GM21515 (cell line): ENCODE measurements at regions not wholly inside any gene's neighbourhood (a gene's known extent, or its start where the extent isn't known, plus 50 kb on each side); places are given as distances from the start of the nearest gene placed in this dataset.
A peak's percentile ranks its signal among the peaks of the same experiment; 100 is the strongest.
"Not testable (repeated sequence)": the region's sequence is repeated elsewhere in the genome, so short reads cannot be mapped to it uniquely, and the experiment has no call there.

ENCODE experiments used
- ATAC-seq: cut with Tn5 transposase; IDR thresholded peaks from one replicate; pipeline ENCODE4 v1.9.1; 2021; ENCODE audit not compliant: unreplicated experiment

- ATAC-seq, result no peak
Measured at GRCh38 chr10:84698989-84699388, 370.6 kb downstream of the CCSER2 start.

- no peak for ATAC-seq
Measured at GRCh38 chr10:84700668-84701369, 372.4 kb downstream of the CCSER2 start.

GRCh38 chr10:84701370-84701720, 373.0 kb downstream of the CCSER2 start:
- ATAC-seq, result no peak

- ATAC-seq, result no peak
Measured at GRCh38 chr10:84704101-84704500, 375.7 kb downstream of the CCSER2 start.

GRCh38 chr10:84706431-84706830, 378.0 kb downstream of the CCSER2 start:
- no peak for ATAC-seq

- no peak for ATAC-seq
Measured at GRCh38 chr10:84706875-84707274, 378.5 kb downstream of the CCSER2 start.

GRCh38 chr10:84715911-84716310, 387.5 kb downstream of the CCSER2 start:
- peak; percentile 83 for ATAC-seq

- ATAC-seq, result no peak
Measured at GRCh38 chr10:84718877-84719616, 390.7 kb downstream of the CCSER2 start.

- ATAC-seq, result no peak
Measured at GRCh38 chr10:84719687-84720086, 391.3 kb downstream of the CCSER2 start.

GRCh38 chr10:84727398-84727797, 399.0 kb downstream of the CCSER2 start:
- ATAC-seq, result no peak

- not testable (repeated sequence) for ATAC-seq
Measured at GRCh38 chr10:84739126-84739525, 410.7 kb downstream of the CCSER2 start.

GRCh38 chr10:84739641-84740040, 411.3 kb downstream of the CCSER2 start:
- ATAC-seq, result no peak

GRCh38 chr10:84743483-84743882, 415.1 kb downstream of the CCSER2 start:
- ATAC-seq, result no peak

GRCh38 chr10:84755311-84755710, 426.9 kb downstream of the CCSER2 start:
- no peak for ATAC-seq

- ATAC-seq, result not testable (repeated sequence)
Measured at GRCh38 chr10:84756653-84757052, 428.3 kb downstream of the CCSER2 start.

- ATAC-seq, result not testable (repeated sequence)
Measured at GRCh38 chr10:84761994-84762614, 433.7 kb downstream of the CCSER2 start.

- no peak for ATAC-seq
Measured at GRCh38 chr10:84762754-84763394, 434.5 kb downstream of the CCSER2 start.

- no peak for ATAC-seq
Measured at GRCh38 chr10:84763965-84764364, 435.6 kb downstream of the CCSER2 start.

GRCh38 chr10:84765086-84765485, 436.7 kb downstream of the CCSER2 start:
- ATAC-seq, result no peak

- ATAC-seq, result no peak
Measured at GRCh38 chr10:84765656-84766055, 437.3 kb downstream of the CCSER2 start.

GRCh38 chr10:84766923-84767322, 438.5 kb downstream of the CCSER2 start:
- no peak for ATAC-seq

- no peak for ATAC-seq
Measured at GRCh38 chr10:84768132-84768531, 439.7 kb downstream of the CCSER2 start.
